ENCODE measurements at regions not wholly inside any gene's neighbourhood (a gene's known extent, or its start where the extent isn't known, plus 50 kb on each side); places are given as distances from the start of the nearest gene placed in this dataset.

DNA sequence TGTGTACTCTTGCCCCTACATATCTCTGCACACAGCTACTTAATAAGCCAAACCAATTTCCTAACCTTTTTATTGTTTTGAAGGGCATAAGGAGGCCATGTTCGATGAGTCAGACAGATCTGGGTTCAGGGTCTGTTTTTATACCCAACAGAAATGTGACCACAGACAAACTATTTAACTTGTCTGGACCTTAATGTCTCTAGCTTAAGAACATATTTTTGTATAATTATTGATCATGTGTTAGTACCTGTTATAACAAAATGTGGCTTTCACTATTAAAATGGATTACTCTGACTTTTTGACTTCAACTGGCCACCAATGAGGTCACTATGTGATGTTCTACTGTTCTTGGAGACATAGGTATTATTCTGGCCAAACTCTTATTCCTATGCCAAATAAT, 507.8 kb upstream of the USP24 start:
- no peak for DNase-seq

DNA sequence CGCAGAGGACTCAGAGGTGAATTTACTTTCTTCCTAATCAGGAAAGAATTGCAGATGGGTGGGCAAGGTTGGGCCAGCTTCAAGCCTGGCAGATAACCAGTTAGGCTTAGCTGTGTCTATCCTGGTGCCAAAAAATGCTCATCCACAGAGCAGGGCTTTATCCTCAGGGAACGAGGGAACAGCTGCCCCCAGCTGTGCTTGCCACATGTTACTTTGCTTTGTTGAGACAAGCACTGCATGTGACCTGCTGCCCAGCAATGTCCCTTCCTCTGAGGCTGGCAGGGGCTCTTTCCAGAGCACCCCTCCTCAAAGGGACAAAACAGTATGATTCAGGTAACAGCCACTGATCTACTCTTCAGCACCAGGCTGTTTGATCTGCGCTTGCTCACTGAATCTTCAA, 505.1 kb upstream of the USP24 start:
- DNase-seq, result no peak

DNA sequence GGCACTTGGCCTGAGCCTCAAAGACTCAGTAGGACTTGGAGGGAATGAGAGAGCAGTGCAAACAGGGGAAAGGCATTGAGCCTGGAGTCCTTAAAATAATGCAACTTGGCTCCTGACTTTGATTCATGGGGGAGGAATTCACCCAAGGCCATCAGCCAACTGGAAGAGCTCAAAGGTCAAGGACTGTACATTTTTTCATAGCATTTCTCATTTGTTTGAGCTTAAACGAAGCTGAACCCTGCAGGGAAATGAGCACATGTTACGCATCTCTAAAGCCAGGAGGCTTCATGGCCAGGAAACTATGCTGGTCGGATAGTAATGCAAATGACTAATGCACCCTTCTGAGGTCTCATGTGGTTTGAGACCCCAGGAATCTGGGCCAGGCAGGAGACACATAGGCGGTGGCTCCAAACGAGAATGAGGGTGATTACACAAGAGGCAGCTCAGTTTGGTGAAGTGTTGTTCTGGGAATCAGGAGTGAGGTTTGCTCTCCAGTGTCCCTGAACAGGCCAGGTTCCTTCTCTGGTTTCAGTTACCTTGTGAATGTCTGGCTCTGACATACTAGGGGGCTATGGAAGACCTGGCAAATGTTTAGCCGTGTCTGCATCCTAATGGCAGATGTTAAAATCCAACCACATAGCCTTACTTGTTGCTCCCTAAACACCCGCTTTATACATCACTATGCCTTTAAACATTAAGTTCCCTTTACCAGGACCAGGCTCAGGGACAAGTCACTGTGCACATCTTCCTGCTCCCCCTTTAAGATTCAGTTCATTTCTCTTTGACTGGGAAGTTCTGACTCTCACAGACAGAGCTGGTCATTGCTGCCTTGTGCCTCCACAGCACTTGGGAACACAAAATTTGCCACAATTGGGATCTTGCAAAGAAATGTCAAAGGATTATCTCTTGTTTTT, 503.9 kb upstream of the USP24 start:
- DNase-seq, result no peak

DNA sequence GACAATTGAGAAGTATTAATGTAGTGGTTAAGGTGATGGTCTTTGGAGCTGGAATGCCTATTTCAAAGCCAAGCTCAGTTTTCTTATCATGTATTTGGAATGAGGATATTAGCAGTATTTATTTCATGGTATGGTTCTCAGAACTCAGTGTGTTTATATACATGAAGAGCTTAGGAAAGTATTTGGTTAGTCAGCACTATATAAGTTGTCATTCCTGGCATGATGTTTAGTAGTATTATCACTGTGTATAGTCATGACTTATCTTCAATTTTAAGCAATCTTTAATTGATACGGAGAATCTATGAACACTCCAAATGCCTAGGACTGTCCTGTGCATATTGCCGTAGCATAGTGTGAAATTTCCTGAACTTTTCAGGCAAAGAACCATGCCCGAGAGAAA, 501.9 kb upstream of the USP24 start:
- no peak for DNase-seq

DNA sequence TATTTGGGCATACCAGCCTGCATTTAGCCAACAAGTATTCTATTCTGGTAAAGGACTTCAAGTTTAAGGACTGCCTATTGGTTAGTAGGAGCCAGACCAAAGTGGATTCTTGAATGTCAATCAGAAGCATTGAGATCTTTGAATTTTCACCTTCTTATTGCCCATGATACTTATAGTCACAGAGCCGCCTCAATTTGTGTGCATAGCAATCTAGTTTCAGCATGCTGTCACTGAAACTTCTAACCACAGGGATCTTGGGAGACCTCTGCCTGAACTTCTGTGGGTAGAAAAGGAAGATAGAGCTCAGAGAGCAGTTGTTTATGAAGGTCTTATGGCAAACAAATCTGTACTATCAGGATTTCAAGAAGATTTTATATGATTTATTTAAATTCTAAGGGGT, 501.4 kb upstream of the USP24 start:
- no peak for DNase-seq

DNA sequence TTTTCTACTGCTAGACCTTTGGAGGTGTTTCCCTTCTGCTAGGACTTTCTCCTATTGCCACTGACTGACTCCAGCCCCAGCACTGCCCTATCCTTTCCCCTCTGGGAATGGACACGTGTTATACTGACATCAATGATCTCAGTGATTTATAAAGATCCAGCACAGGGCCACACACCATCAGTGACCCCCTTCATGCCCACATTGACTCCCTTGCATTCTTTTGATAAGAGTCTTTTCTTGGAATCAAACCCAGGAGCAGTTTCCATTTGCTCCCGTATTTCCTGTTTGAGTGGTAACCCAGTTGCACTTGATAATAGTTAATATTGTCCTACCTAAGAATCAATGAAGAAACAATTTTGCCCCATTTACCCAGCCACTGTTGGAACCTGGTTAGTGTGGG, 501.0 kb upstream of the USP24 start:
- no peak for DNase-seq

DNA sequence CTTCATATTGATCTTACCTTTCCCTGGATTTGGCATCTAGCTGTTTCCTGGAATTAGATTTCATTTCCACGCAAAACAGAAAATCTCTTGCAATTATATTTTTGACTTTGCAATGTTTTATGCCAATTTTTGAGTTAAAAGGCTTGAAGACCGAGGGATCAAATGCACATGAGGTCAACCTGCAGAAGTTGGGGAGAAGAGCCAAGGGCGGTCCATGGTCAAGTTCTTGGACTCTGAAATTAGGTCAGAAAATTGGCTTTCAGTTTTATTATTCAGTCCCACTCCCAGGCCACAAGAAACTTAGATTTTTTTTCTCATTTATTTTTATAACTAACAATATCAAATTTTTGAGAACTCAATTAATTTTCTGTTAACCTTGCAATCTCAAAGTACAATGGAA, 499.1 kb upstream of the USP24 start:
- DNase-seq, result no peak

DNA sequence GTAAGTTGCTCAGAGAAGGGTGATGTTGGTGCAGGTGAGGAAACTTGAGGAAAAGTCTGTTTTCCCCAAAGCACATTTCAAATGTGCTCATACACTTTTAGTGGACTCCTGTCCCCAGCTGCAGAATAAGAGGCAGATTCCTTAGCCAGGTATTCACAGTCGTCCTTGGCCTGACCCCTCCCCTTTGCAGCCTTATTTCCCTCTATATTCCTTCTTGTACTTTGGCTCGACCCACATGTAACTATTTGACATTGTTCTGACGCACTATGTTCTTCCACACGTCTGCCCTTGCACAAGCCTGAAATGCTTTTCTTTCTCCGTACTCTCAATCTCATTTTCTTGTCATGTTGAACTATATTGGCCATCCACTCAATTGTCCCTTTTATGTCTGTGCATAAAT, 498.4 kb upstream of the USP24 start:
- DNase-seq, result no peak

DNA sequence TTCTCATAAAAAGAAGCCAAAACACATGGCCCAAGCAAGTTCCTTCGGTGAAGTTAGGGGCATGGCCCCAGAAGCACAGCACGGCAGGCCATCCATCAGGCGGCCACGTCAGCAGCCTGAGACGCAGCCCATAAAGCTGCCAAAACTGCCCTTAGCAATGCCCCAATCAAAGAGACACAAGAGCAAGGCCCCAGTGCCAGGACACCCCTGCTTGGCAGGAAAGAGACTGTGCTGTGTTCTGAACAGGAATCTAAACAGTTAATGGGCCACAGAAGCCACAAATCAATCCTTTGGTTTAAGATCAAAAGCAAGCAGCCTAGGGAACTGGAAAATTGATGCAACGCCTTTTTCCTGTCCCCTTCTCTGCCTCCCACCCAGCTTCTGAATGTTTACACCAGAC, 497.0 kb upstream of the USP24 start:
- no peak for DNase-seq

DNA sequence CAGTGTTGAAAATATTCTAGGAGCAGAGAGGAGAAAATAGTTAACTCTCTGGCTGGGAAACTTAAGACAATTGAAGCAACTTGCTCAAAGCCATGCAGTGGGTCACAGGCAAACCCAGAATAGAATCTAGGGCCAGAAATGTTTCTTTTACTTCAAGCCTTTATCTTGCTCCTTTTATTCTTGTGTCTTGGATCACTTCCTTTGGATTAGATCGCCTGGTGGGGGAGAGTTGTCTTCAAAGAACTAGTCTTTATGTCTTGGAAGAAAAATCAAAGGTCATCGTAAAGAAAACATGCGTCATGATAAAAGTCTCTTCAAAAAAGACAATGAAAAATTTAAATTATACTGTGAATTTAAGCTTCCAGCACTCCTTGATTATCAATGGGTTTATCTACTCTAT, 493.6 kb upstream of the USP24 start:
- DNase-seq, result no peak

DNA sequence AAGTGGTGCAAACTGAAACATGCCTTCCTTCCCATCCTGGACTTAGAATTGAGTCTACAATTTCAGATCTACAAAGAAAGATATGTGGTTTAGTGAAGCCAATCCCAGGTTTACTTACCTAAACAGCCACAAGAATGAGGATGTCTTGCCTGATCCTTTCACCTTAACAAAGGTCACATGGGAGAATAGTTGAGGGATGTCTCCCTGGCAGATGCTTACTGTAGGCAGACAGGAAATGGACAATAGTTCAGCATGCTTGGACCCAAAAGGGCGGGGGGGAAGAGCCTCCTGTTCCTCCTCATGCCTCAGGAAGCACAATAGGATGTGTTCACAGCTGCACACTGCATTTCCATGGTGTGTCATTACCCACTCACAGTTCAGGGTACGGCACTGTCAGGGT, 492.7 kb upstream of the USP24 start:
- DNase-seq, result no peak

DNA sequence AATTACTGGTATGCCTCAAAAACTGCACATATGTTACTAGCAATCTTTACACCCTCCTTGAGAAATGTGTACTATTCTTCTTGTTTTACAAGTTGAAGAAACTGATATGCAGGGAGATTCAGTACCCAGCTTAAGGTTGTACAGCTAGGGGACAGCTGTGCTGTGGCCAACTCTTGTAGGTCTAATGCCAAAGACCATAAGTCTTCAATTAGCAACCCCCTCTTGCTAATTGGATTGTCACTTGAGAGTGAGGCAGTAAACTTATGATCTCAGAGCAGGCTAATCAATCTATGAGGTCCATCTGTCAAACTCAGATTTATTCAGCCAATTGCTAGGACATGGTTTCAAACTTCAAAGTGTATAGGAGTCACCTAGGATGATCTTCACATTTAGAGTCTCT, 492.0 kb upstream of the USP24 start:
- DNase-seq, result no peak

DNA sequence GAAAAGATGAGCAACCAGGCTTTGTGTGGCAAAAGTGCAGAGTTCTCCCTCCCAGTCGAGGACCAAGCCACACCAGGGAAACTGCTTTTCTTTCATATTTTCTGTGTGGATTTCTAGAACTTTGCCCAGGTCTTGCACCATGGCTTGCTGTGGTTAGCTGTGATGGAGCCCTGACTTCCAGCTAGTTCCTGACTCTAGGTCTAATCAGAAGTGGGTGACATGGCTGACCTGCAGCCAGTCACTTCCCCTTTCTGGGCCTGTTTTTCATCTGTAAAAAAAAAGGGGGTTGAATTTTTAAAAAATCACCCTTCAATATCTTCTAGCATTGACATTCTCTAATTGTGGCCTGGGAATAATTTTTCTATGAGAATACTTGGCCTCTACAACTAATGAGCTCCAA, 491.2 kb upstream of the USP24 start:
- DNase-seq, result no peak

DNA sequence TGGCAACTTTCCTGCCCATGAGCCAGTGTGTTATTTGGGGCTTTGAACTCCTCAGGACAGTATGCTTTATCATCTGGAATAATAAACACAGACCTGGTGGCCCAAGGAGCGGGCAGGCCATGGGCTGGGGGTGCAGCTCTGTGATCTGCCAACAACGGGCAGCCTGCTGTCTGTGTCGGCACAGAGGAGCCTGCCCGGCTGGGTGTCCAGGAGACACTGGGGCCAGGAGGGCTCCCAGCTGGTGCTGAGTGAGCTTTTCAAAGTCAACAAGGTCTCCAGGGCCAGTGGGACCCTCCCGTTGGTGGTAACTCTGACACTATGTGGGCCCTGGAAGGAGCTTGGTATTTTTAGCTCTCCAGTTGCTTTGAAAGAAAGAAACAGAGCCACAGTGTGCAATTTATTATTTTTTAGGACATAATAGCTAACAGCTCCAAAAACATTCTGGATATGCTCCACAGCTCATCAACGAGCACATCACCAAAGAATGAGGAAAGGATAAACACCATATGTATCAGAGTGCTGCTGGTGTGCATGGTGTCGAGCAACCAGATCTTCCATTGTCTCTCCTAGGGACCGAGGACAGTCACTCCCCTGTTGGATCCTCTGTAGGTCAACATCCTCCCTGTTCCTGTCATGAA, 488.7 kb upstream of the USP24 start:
- DNase-seq, result no peak

DNA sequence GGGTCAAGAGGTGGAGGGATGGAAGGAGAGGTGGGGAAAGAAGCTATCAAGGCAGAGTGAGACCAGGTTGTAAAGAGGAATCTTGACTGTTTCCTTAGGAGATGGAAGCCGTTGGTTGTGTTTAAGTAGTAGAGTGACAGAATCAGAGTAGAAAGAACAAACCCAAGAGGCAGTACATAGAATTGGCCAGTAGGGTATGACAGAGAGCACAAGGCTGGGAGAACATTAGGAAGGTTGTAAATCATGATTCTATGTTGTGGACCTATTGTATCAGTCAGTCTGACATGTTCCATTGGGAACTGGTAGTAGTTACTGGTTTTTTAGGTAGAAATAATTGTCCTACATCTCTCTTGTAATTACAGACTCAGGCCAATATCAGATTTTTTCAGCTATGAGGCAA, 486.9 kb upstream of the USP24 start:
- no peak for DNase-seq

DNA sequence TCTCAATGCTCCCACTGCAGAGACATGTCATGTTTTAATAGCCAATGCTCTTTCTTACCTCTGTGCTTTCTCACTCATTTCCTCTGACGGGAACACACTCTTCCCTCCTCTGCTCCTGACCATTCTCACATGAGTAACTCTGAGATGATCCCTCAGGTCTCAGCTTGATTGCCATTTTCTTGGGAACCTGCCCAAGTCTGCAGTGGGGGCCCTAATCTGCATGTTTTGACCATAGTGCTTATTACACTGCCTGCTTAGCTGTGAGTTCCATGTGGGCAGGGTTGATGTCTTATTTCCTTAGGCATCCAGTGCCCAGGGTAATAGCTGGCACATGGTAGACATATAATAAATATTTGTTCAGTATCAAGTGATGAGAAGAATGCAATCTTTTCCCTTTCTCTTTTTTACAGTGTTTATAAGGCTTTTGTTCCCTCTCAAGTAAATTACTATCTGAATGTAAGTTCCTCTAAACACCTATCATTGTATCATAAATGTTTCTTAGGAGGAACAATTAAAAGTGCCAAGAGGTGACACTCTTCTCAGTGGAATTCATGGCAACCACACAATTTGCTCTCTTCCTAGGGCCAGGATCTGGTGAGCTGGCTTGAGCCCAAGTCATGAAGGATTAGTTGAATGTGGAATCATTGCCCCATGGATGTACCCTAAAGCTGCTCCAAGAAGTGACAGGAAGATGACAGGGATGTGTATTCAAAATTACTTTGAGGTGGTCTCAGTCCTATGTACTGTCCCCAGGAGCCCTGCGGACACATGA, 485.4 kb upstream of the USP24 start:
- DNase-seq, result no peak

DNA sequence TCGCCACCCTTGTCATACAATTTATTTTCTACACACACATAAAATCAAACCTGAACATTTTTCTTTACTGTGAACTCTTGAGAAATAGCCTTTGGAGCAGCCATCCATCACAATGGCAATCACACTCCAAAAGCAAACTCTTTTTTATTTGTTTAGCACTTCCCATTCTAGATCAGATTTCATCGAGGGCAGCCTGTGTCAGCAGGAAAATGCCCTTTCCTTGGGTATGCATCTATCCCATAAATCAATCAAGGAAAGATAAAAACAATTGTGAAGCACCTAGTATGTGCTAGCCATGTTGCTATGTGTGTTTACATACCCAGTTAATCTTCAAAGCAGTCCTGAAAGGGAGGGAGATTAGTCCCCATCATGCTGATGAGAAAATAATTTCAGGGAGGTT, 484.1 kb upstream of the USP24 start:
- no peak for DNase-seq

DNA sequence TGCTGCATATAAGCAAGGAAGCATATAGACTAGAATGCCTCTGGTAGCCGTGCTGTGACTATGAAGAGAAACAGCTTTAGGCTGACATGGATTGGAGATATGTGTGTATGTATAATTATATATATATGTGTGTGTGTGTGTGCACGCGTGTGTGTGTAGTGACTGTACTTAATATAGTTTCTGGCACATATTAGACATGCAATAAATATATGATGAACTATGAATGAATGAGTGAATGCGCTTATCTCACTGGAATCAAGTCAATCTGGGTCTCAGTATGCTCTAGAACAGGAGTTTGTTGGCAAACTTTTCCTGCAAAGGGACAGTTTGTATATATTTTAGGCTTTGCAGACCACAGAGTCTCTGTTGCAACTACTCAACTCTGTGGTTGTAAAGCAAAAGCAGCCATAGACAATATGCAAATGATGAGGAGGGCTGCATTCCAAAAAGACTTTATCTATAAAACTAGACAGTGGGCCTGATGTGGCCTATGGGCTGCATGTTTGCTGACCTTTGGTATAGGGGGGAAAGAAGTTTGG, 482.9 kb upstream of the USP24 start:
- DNase-seq, result no peak

DNA sequence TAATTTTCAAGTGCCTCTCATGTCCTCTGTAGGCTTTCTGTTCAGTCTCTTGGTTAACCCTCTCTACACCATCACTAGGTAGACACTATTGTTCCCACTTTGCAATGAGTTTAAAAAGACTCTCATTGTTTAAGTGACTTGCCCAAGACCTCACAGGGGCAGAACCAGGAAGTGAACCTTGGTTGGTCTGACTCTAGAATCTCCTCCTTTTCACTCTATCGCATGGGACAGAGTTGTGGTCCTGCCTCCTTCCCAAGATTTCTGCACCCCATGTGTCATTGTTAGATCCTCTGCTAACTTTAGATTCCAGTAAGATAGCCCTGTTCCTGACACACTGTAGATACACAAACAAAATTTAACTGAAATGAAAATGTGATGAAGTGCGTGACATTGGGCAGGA, 481.7 kb upstream of the USP24 start:
- DNase-seq, result no peak

DNA sequence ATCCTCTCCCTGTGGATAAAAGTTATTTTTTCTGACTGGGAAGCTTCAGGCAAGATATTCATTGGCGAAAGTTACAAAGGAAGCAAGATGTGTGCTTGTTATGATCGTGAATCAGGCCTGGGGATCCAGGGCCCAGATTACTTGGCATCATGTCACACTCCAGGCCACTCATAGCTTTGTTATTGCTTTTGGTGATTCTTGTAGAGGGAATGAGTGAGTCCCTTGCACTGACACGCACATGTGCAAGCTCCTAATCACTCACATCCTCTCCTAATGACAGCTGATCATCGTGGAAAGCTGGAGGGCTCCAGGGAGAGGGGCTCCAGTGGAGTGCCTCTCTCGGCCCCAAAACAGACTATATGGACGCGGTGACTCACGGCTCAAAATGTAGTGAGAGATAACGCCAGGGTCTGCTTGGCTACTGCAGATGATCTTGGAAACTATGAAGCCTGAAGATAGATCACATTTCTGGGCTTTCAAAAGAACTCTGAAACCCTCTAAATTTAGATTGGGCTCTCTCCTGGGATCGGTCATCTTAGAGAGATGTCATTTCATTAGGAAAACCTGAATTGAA, 481.1 kb upstream of the USP24 start:
- DNase-seq, result no peak

DNA sequence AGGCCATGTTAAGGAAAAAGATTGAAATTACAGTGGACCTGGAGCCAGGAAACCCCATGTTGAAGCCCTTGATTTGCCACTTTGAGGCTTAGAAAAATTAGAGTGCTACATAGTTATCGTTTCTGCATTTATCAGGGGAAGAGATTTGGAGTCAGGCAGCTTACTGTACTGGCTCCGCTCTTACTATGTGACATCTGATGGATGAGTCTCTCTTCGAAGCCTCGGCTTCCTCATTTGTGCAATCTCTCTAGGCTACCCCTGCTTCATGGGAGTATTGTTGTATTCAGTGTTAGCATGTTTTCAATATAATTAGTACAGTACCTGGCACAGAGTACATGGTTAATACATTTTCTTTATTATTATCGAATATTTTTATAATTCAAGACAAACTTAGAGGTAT, 480.4 kb upstream of the USP24 start:
- DNase-seq, result no peak

DNA sequence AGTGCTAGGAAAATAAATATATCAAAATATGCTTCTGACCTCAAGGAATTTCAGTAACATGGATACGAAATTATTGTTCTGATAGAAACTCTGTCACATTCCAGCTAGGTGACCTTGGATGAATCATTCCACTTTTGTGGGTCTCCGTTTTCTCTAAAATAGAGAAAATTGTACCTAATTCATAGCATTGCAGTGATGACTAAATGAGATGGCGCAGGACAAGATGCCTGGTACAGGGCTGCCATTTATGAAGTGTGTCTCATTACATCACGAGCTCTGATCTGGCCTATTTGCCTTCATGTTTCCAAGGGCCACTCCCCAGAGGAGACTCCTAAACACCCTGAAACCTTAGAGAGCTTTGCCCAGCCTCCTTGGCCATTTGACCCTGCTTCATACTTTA, 480.0 kb upstream of the USP24 start:
- no peak for DNase-seq

DNA sequence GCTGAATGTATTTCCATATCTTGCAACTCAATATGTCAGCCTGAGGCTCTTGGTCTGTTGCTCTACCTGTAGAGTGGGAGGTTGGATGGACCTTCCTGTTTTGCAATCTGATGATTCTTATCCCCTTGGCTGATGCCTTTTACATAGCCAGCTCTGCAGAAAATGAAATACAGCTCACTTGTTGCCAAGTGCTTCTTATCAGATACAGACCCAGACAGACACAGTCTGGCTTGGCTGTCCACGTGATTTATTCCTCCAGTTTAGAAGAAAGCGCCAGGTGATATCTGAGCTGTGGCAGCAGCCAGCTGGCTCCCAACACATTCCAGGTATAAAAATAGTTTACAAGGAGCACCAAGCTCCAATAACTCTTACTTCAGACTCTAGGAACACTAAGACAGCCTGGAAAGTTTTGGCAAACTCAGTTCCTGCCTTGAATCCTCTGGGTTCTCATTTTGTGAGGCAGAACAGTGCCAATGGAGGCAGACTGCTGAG, 479.2 kb upstream of the USP24 start:
- DNase-seq, result no peak

Measured in CD4-positive, alpha-beta T cell treated with Interleukin-12 subunit alpha and Interleukin-12 subunit beta, for 1 hour (primary cell).